ENCODE measurements at regions not wholly inside any gene's neighbourhood (a gene's known extent, or its start where the extent isn't known, plus 50 kb on each side); places are given as distances from the start of the nearest gene placed in this dataset.

DNA sequence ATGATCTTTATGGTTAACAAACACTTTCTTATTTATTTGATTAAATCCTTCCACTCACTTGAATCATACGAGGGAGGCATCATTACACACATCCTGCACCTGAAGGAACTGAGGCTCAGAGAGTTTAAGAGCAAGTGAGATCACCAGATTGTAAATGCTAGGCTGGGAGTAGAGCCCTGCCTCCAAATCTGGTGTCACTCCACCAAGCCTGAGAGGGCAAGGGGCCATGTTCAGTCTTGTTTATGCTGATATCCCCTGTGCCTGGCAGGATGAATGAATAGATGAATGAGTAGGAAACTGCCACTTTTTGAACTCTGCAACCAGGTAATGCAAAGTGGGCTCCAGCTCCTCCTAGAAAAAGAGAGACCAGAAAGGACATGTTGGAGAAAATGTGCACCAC lies 59.1 kb downstream of the RASSF10 start:
- TF ChIP-seq TAF1 (IDR thresholded peaks at IDR 0.05; ENCODE audit: borderline replicate concordance, low read depth, low read length), result no peak
- TF ChIP-seq, protein P1, sequence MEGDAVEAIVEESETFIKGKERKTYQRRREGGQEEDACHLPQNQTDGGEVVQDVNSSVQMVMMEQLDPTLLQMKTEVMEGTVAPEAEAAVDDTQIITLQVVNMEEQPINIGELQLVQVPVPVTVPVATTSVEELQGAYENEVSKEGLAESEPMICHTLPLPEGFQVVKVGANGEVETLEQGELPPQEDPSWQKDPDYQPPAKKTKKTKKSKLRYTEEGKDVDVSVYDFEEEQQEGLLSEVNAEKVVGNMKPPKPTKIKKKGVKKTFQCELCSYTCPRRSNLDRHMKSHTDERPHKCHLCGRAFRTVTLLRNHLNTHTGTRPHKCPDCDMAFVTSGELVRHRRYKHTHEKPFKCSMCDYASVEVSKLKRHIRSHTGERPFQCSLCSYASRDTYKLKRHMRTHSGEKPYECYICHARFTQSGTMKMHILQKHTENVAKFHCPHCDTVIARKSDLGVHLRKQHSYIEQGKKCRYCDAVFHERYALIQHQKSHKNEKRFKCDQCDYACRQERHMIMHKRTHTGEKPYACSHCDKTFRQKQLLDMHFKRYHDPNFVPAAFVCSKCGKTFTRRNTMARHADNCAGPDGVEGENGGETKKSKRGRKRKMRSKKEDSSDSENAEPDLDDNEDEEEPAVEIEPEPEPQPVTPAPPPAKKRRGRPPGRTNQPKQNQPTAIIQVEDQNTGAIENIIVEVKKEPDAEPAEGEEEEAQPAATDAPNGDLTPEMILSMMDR (IDR thresholded peaks at IDR 0.05), result no peak
- TF ChIP-seq NRF1 (IDR thresholded peaks at IDR 0.05; ENCODE audit: low read depth, low read length), result no peak
- no peak for TF ChIP-seq ZBTB33 (IDR thresholded peaks at IDR 0.05; ENCODE audit: borderline replicate concordance, low read depth)
- TF ChIP-seq ELF1 (IDR thresholded peaks at IDR 0.05), result no peak
- TF ChIP-seq IRF3 (IDR thresholded peaks at IDR 0.05; ENCODE audit: low read depth, low read length), result no peak
- TF ChIP-seq GABPA (IDR thresholded peaks at IDR 0.05; ENCODE audit: low read depth), result no peak
- no peak for TF ChIP-seq MEF2A (IDR thresholded peaks at IDR 0.05; ENCODE audit: borderline replicate concordance, low read depth)
- TF ChIP-seq MAX (IDR thresholded peaks at IDR 0.05; ENCODE audit: low read depth), result no peak

All from SK-N-SH (cell line).